ENCODE measurements at regions not wholly inside any gene's neighbourhood (a gene's known extent, or its start where the extent isn't known, plus 50 kb on each side); places are given as distances from the start of the nearest gene placed in this dataset.

- no peak for TF ChIP-seq EZH2 (IDR thresholded peaks at IDR 0.05; ENCODE audit: borderline replicate concordance, insufficient read depth, low read length, poor library complexity, severe bottlenecking)
- no peak for TF ChIP-seq CTCF (IDR thresholded peaks at IDR 0.05; ENCODE audit: poor library complexity, severe bottlenecking)
- no peak for TF ChIP-seq POLR2AphosphoS5 (IDR thresholded peaks at IDR 0.05)
- no peak for TF ChIP-seq REST (IDR thresholded peaks at IDR 0.05; ENCODE audit: borderline replicate concordance)
- no peak for TF ChIP-seq SMC3 (conservative IDR thresholded peaks at IDR 0.05; ENCODE audit: poor library complexity)
Measured at GRCh38 chr12:42962384-42962783, 372.8 kb upstream of the PRICKLE1 start.
